GM23338 (cell line): ENCODE measurements at regions not wholly inside any gene's neighbourhood (a gene's known extent, or its start where the extent isn't known, plus 50 kb on each side); places are given as distances from the start of the nearest gene placed in this dataset.

ENCODE experiments used
- CTCF ChIP-seq, 2 experiments: fragments of 200-600 bp in 1 of 2; sonication (generic) in 1 of 2; conservative IDR thresholded peaks; 2 replicates each; pipeline versions ENCODE4 v1.5.1 to v1.6.1; 2016 to 2017; ENCODE audit warnings: antibody characterized with exemption in 2 of 2, low read depth in 2 of 2, mild to moderate bottlenecking in 2 of 2, moderate library complexity in 1 of 2
- EZH2 ChIP-seq: fragments of 200-600 bp; sonication (generic); IDR thresholded peaks from one replicate; pipeline ENCODE4 v1.8.0; 2017; ENCODE audit warnings: antibody characterized with exemption, mild to moderate bottlenecking, low read depth; ENCODE audit not compliant: unreplicated experiment
- POLR2AphosphoS5 ChIP-seq: IDR thresholded peaks from 2 replicates; pipeline ENCODE4 v1.6.1; 2016; ENCODE audit warnings: antibody characterized with exemption, low read depth
- REST ChIP-seq: IDR thresholded peaks from one replicate; pipeline ENCODE4 v1.6.1; 2018; ENCODE audit warnings: antibody characterized with exemption; ENCODE audit not compliant: unreplicated experiment

GRCh38 chr18:60113396-60113795 is 213.6 kb downstream of the PMAIP1 start:
- TF ChIP-seq CTCF (conservative IDR thresholded peaks at IDR 0.05; ENCODE audit: low read depth in 2 of 2) (no peak), REST (no peak), POLR2AphosphoS5 (no peak), EZH2 (no peak)
